Stimulated activated CD8-positive, alpha-beta memory T cell treated with anti-CD3 and anti-CD28 coated beads, Interleukin-2, amount 100 ng/mL, for 48 hours (primary cell): ENCODE measurements at regions not wholly inside any gene's neighbourhood (a gene's known extent, or its start where the extent isn't known, plus 50 kb on each side); places are given as distances from the start of the nearest gene placed in this dataset.

Experiments used
- DNase-seq, 2 donors: peaks; one replicate each; pipeline ENCODE4 v3.0.0-alpha.2; 2020; ENCODE audit warnings: low read depth in 2 of 2

- no peak for DNase-seq
Observed at GRCh38 chr6:165915022-165915770, 252.2 kb upstream of the PDE10A start.

- DNase-seq = no peak
Observed at GRCh38 chr6:165913676-165914570, 250.9 kb upstream of the PDE10A start.

- no peak for DNase-seq
Observed at GRCh38 chr6:165910184-165910966, 247.3 kb upstream of the PDE10A start.

- no peak for DNase-seq
Observed at GRCh38 chr6:165906736-165907135, 243.7 kb upstream of the PDE10A start.

GRCh38 chr6:165905744-165906143 lies 242.7 kb upstream of the PDE10A start:
- no peak for DNase-seq

GRCh38 chr6:165900970-165901369 lies 237.9 kb upstream of the PDE10A start:
- DNase-seq = no peak

- DNase-seq = no peak
Observed at GRCh38 chr6:165899611-165900010, 236.6 kb upstream of the PDE10A start.

- DNase-seq = no peak
Observed at GRCh38 chr6:165895421-165896165, 232.6 kb upstream of the PDE10A start.

- DNase-seq = no peak
Observed at GRCh38 chr6:165894171-165894825, 231.3 kb upstream of the PDE10A start.

- DNase-seq = no peak
Observed at GRCh38 chr6:165893431-165893830, 230.4 kb upstream of the PDE10A start.

GRCh38 chr6:165891320-165891719 lies 228.3 kb upstream of the PDE10A start:
- no peak for DNase-seq

GRCh38 chr6:165890404-165890735 lies 227.3 kb upstream of the PDE10A start:
- no peak for DNase-seq

GRCh38 chr6:165889636-165890403 lies 226.8 kb upstream of the PDE10A start:
- DNase-seq = no peak

- DNase-seq = no peak
Observed at GRCh38 chr6:165886169-165886568, 223.1 kb upstream of the PDE10A start.

- DNase-seq = peak; percentile 62 to 67
Observed at GRCh38 chr6:165884813-165885765, 222.0 kb upstream of the PDE10A start.

- DNase-seq = no peak
Observed at GRCh38 chr6:165883851-165884640, 221.0 kb upstream of the PDE10A start.

GRCh38 chr6:165881806-165882205 lies 218.8 kb upstream of the PDE10A start:
- no peak for DNase-seq

GRCh38 chr6:165880686-165881085 lies 217.6 kb upstream of the PDE10A start:
- no peak for DNase-seq
